ENCODE measurements at regions not wholly inside any gene's neighbourhood (a gene's known extent, or its start where the extent isn't known, plus 50 kb on each side); places are given as distances from the start of the nearest gene placed in this dataset.
"Not testable (repeated sequence)": the region's sequence is repeated elsewhere in the genome, so short reads cannot be mapped to it uniquely, and the experiment has no call there.

- TF ChIP-seq CTCF (IDR thresholded peaks at IDR 0.05; ENCODE audit: low read depth, low read length, missing control alignments): no peak
- no peak overlapping the region for H3K4me3 ChIP-seq (ENCODE audit: low read depth, low read length)
- DNase-seq (ENCODE audit: low read depth): no peak
Observed at GRCh38 chr7:47074702-47075153, 507.2 kb downstream of the TNS3 start.

- no peak for DNase-seq (ENCODE audit: low read depth)
- TF ChIP-seq CTCF (IDR thresholded peaks at IDR 0.05; ENCODE audit: low read depth, low read length, missing control alignments): no peak
Observed at GRCh38 chr7:47073284-47073683, 508.6 kb downstream of the TNS3 start.

GRCh38 chr7:47071866-47072265, 510.0 kb downstream of the TNS3 start:
- DNase-seq (ENCODE audit: low read depth): no peak
- H3K4me3 ChIP-seq (ENCODE audit: low read depth, low read length): no peak overlapping the region
- no peak for TF ChIP-seq CTCF (IDR thresholded peaks at IDR 0.05; ENCODE audit: low read depth, low read length, missing control alignments)

More at GRCh38 chr7:47073284-47073683, 508.6 kb downstream of the TNS3 start:
- H3K4me3 ChIP-seq (ENCODE audit: low read depth, low read length): no peak overlapping the region

GRCh38 chr7:47069385-47070076, 512.4 kb downstream of the TNS3 start:
- H3K4me3 ChIP-seq (ENCODE audit: low read depth, low read length): no peak overlapping the region
- no peak for DNase-seq (ENCODE audit: low read depth)
- TF ChIP-seq CTCF (IDR thresholded peaks at IDR 0.05; ENCODE audit: low read depth, low read length, missing control alignments): no peak

- no peak overlapping the region for H3K4me3 ChIP-seq (ENCODE audit: low read depth, low read length)
- no peak for DNase-seq (ENCODE audit: low read depth)
- TF ChIP-seq CTCF (IDR thresholded peaks at IDR 0.05; ENCODE audit: low read depth, low read length, missing control alignments): no peak
Observed at GRCh38 chr7:47066976-47067614, 514.8 kb downstream of the TNS3 start.

- TF ChIP-seq CTCF (IDR thresholded peaks at IDR 0.05; ENCODE audit: low read depth, low read length, missing control alignments): no peak
- H3K4me3 ChIP-seq (ENCODE audit: low read depth, low read length): no peak overlapping the region
- DNase-seq (ENCODE audit: low read depth): no peak
Observed at GRCh38 chr7:47056731-47057130, 525.2 kb downstream of the TNS3 start.

GRCh38 chr7:47052541-47053208, 529.2 kb downstream of the TNS3 start:
- not testable (repeated sequence) for H3K4me3 ChIP-seq (ENCODE audit: low read depth, low read length); DNase-seq (ENCODE audit: low read depth)
